NCI-H1694 (cell line): ENCODE measurements at regions not wholly inside any gene's neighbourhood (a gene's known extent, or its start where the extent isn't known, plus 50 kb on each side); places are given as distances from the start of the nearest gene placed in this dataset.
A peak's percentile ranks its signal among the peaks of the same experiment; 100 is the strongest.
"Not testable (repeated sequence)": the region's sequence is repeated elsewhere in the genome, so short reads cannot be mapped to it uniquely, and the experiment has no call there.

Source experiments
- DNase-seq: peaks from one replicate; lab custom pipeline; 2025; lab: John Stamatoyannopoulos, UW

- DNase-seq, result no peak
Observed at GRCh38 chr18:10141559-10141958, 227.7 kb downstream of the VAPA start.

DNA sequence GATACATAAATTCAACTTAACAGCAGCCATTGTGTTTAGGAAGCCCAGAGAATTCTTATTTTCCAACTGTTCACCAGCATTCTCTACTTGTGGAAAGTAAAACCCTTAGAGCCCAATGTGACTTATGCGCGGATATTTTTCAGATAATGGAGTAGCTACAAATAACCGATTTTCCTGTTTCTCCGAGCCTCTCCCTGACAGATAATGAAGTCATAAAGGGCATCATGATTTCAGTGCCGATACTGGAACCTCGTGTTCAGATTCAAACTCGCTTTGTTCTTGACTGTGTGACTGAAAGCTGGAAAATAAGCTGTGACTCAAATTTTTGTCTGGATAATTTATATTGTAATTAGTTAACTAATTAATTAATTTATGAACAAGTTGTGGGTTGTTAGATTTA, 228.2 kb downstream of the VAPA start:
- DNase-seq, result no peak

DNA sequence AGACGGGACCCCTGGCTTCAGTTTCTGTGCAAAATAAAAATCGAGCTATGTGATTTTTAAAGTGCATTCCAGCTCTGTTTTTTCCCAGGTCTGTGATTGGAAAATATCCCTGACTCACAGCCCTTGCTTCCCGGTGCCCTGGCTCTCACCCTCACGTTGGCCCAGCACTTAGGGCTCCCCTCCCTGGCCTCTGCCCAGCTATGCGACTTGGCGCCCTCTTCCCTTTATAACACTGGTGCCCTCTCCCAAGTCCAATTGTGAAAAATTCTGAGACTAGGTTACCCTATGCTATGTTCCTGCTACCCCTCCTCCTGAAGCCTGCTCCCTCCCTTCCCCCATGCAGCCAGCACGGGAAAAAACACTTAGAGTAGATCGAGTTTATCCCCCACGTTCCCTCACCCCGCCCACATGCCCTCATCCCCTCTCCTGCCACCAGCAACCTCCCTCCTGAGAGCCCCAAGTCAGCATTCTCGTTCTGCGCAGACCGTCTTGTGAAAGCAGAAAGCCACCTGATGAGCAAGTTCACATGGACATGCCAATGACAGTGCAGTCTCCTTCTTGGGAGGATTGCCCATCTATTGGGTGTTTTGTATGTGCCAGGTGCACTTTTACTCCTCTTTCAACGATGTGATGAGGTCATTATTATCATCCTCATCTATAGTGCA, 228.8 kb downstream of the VAPA start:
- DNase-seq, result no peak

DNA sequence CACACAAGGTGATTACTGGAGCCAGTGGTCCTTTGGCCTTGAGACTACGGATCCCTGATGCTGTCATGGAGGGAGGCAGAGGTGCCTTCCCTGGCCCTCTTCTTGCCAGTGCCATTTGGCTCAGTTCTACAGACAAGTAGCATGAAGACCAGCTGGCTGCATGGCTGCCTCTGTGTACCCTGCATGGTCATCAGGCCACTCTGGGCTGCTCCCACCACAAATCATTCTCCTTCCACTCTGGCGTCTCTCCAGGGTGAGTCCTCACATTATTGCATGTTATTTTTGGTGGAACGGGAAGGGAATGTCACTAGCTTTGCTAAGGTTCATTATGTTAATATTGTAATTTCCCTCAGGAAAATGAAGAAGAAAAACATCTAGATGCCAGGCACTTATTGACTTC, 229.8 kb downstream of the VAPA start:
- DNase-seq, result no peak

DNA sequence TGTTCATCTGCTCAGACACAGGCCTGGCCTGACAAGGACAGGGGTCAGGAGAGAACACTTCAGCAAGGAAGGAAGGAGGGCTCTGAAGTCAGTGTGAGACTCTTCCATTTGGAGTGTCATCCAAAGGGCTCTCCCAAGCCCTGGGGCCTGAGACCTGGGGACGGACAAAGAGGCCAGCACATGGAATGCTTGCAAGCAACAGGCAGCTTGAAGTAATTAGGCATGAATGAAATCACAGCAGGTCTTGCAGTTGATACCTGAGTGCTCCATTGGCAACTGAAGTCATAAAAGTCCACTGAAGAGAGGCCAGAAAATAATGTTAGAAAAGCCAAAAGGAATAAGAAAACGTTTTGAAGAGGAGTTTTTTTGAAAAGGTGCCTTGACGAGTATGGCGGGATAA, 231.7 kb downstream of the VAPA start:
- no peak for DNase-seq

- DNase-seq, result no peak
Observed at GRCh38 chr18:10147226-10147625, 233.4 kb downstream of the VAPA start.

DNA sequence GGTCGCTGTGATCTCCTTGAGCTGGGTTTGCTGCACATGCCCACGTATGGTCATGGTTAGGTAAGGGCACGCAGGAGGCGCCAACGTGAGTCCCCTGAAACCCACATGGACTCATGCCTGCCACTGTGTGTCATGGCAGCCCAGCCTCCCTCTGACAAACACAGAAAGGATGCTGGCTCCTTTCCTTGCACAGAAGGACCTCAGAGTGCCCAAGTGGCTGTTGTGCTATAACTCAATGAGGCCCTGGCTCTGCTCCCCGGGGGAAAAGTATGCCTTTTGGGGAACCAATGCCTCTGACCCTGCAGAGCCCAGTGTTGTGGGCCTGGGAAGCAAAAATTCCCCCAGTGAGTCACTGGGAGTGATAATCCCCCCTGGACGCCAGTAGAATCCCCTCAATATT, 233.9 kb downstream of the VAPA start:
- no peak for DNase-seq

- DNase-seq, result no peak
Observed at GRCh38 chr18:10148189-10148929, 234.5 kb downstream of the VAPA start.

- no peak for DNase-seq
Observed at GRCh38 chr18:10149768-10150556, 236.1 kb downstream of the VAPA start.

DNA sequence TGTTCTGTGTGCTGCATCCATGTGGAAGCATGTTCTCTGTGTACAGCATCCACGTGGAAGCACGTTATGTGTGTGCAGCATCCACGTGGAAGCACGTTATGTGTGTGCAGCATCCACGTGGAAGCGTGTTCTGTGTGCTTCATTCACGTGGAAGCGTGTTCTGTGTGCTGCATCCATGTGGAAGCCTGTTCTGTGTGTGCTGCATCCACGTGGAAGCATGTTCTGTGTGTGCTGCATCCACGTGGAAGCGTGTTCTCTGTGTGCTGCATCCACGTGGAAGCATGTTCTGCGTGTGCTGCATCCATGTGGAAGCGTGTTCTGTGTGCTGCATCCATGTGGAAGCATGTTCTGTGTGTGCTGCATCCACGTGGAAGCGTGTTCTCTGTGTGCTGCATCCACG, 236.8 kb downstream of the VAPA start:
- not testable (repeated sequence) for DNase-seq

DNA sequence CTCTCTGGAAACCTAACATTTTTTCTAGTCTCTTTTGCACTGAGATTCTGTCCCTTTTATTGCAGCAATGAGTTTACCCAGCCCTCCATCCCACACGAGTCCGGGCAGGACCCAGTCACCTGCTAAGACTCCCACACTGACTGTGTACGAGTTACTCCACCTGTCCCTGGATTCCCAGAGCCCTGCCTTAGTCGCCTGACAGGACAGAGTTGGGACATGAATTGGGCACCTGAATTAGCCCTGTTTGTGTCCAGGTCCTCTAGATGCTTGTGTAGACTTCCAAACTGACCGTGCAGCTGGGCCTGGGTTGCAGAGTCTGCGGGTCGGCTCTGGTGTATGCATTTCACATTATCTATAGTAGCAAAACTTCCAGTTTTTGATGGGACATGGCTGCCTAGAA, 238.7 kb downstream of the VAPA start:
- no peak for DNase-seq

- no peak for DNase-seq
Observed at GRCh38 chr18:10153924-10154752, 240.3 kb downstream of the VAPA start.

DNA sequence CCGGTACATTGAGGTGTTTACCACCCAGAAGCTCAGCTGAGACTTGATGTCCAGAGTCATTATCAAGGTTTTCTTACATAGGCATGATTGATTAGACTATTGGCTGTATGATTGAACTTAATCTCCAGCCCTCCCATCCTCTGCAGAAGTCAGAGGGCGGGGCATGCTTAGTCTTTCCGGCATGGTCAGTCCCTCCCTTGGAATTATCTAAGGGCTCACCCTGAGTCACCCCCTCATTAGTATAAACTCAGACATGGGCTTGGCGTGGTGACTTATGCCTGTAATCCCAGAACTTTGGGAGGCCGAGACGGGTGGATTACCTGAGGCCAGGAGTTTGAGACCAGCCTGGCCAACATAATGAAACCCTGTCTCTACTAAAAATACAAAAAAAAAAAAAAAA, 243.9 kb downstream of the VAPA start:
- DNase-seq, result no peak

DNA sequence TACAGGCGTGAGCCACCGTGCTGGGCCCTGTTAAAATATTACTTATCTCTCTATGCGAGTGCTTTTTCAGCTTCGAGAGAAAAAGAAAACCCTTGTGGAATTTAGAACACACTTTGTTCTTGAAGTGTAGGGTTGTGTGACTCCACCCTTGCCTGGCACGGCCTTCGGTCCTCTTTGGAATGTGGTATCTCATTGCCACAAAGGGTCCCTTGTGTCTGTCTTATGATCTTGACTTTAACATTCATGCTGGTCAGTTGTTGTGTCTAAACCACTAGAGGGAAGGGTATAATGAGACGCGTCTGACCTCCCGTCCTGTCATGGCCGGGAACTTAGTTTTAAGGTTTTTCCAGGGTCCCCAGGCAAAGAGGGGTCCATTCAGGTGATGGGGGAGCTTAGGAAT, 246.4 kb downstream of the VAPA start:
- DNase-seq, result no peak

GRCh38 chr18:10161315-10161714, 247.5 kb downstream of the VAPA start:
- no peak for DNase-seq

- DNase-seq, result no peak
Observed at GRCh38 chr18:10162340-10162739, 248.5 kb downstream of the VAPA start.

DNA sequence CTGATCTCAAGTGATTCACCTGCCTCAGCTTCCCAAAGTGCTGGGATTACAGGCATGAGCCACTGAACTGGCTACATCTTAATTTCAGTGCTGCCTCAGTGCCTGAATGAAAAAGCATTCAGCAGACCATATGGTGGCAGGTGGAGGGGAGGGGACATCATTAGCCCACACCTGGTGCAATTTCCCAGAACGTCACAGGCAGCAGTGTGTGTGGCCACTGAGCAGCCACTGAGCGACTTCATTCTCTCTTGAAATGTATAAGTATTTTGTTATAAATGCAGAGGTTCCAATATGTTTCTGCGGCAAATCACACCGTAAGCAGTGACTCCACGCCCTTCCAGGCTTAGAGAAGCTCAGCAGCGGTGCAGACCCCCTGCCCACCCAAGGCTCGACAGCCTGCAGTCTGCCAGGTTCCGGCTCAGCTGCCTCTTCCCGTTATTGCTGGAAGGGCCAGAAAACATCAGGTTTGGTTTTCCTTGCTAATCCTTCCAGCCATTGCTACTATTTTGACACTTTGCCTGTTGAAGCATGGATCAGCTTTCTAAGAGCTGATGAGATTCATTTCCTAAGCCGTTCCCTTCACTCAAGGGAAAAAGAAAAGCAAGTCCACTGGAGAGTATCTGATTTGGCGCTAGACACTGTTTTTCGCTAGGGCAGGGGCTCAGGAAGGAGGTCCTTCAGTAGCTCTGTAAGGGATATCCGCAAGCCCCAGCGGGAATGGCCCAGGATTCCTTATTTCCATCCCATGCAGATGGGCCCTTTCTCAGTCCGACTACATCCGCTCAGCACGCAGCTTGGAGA, 250.7 kb downstream of the VAPA start:
- peak; percentile 70 for DNase-seq

DNA sequence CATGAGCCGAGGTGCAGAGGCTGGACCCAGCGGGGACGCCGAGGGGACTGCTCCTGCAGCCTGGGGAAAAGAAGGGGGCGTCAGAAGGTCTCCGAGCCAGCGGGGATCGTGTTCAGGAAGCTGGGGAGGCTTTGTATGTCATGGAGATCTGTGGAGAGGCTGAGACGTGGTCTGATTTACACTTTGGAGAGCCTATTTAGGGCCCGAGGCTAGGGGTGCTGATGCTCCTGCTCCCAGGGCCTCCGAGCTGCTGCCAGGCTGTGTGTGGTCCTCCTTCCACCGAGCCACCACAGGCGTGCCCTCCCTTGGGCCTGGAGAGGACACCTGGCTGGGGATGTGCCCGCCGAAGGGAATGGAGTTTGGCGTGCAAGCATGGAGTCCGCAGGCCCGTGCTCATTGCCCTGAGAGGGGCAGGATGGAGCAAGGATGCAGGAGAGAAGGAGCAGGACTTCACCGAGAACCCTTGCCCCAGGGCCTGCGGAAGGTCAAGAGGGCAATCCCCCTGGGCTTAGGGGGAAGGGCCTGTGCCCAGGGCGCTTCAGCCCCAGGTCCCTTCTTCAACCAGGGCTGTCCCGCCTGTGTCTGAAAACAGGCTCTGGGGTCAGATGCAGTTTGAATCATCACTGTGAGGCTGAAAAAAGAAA, 252.5 kb downstream of the VAPA start:
- no peak for DNase-seq

- DNase-seq, result no peak
Observed at GRCh38 chr18:10167759-10168158, 253.9 kb downstream of the VAPA start.

GRCh38 chr18:10168477-10168876, 254.7 kb downstream of the VAPA start:
- no peak for DNase-seq

DNA sequence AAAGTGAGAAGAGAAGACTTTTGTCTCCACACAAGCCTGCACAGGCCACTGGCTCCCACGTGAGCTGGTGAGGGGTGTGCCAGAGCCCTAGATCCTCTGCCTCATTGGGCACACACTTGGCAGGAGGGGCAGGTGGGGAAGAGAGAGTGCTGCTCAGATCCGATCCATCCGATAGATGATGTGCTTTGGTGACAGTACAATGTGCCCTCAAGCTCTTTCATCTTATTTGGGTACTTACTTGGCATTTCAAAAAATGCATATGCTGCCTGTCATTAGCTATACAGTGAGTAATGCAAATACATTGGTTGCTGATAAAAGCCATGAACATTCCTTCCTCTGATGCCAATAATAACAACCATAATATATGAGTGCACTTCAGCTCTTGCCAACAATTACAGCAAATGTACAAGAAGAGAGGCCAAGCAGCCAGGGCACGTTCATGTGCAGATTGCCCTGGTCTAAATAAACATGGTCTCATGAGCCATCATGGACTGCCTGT, 255.3 kb downstream of the VAPA start:
- no peak for DNase-seq
